ENCODE measurements at regions not wholly inside any gene's neighbourhood (a gene's known extent, or its start where the extent isn't known, plus 50 kb on each side); places are given as distances from the start of the nearest gene placed in this dataset.

- TF ChIP-seq CTCF (IDR thresholded peaks at IDR 0.05) (no peak), EZH2 (IDR thresholded peaks at IDR 0.05; ENCODE audit: borderline replicate concordance, insufficient read depth, low read depth, low read length, poor library complexity, severe bottlenecking) (no peak)
Measured at GRCh38 chr2:47262657-47263056, 86.3 kb upstream of the CALM2 start.
